GM12878 (cell line): ENCODE measurements at regions not wholly inside any gene's neighbourhood (a gene's known extent, or its start where the extent isn't known, plus 50 kb on each side); places are given as distances from the start of the nearest gene placed in this dataset.

Experiments used
- ATAC-seq: fragments of 200-7000 bp; cut with Tn5 transposase; 3 replicates; pipeline ENCODE4 v1.9.1; 2020; ENCODE audit warnings: mild to moderate bottlenecking, moderate library complexity
- BruUV-seq: library from RNA; stranded (reverse); fragments of 400-500 nt; replicated peaks from 2 replicates; lab custom pipeline; 2021; lab: Mats Ljungman, UMichigan
- CTCF ChIA-PET: fragments of 300-600 bp; sonication (Branson Sonifier 250); formaldehyde crosslinking; extraction: SDS; loops from one replicate; lab custom pipeline; 2021; ENCODE audit warnings: inconsistent platforms; lab: Yijun Ruan, JAX
- POLR2A ChIA-PET: fragments of 350-600 bp; formaldehyde crosslinking; extraction: SDS; loops from one replicate; lab custom pipeline; 2021; ENCODE audit warnings: inconsistent platforms; lab: Charles Lee
- RAD21 ChIA-PET: fragments of 300-600 bp; sonication (Branson Sonifier 250); formaldehyde crosslinking; loops from one replicate; lab custom pipeline; 2023; ENCODE audit warnings: antibody characterized with exemption; ENCODE audit not compliant: unreplicated experiment; lab: Charles Lee
- SMC1A ChIA-PET: fragments of 300-600 bp; sonication (Branson Sonifier 250); formaldehyde crosslinking; loops from one replicate; lab custom pipeline; 2023; ENCODE audit not compliant: unreplicated experiment, uncharacterized antibody; lab: Charles Lee
- DNase-seq: peaks from one replicate; pipeline ENCODE4 v3.0.0-alpha.2; 2011; ENCODE audit warnings: low read depth, low spot score
- FAIRE-seq: peaks from 3 replicates; lab custom pipeline; 2011; peaks lifted over from hg19 to GRCh38; lab: Jason Lieb, UNC
- H2AFZ ChIP-seq: 2 replicates; pipeline ENCODE4 v1.6.0; 2011; ENCODE audit warnings: low read depth, low read length, control low read depth; ENCODE audit not compliant: control insufficient read depth
- H3K27ac ChIP-seq: 2 replicates; pipeline ENCODE4 v1.5.1; 2011; ENCODE audit warnings: control low read depth; ENCODE audit not compliant: control insufficient read depth, insufficient read depth
- H3K27me3 ChIP-seq, 2 experiments: replicated peaks in 1 of 2; 2 replicates each; pipeline versions ENCODE4 v1.6.0 to v1.6.1; 2011; ENCODE audit warnings: low read length in 1 of 2; ENCODE audit not compliant: control insufficient read depth in 2 of 2, insufficient read depth in 2 of 2
- H3K36me3 ChIP-seq, 2 experiments: 2 replicates each; pipeline ENCODE4 v1.5.1; 2011; ENCODE audit warnings: low read length in 1 of 2; ENCODE audit not compliant: control insufficient read depth in 2 of 2, insufficient read depth in 2 of 2
- H3K4me1 ChIP-seq: 2 replicates; pipeline ENCODE4 v1.6.1; 2011; ENCODE audit warnings: mild to moderate bottlenecking, low read length, moderate library complexity, mixed read lengths; ENCODE audit not compliant: control insufficient read depth, insufficient read depth
- H3K4me2 ChIP-seq: 2 replicates; pipeline ENCODE4 v1.6.0; 2011; ENCODE audit warnings: control low read depth; ENCODE audit not compliant: control insufficient read depth, insufficient read depth
- H3K4me3 ChIP-seq: fragments of 200-600 bp; sonication (generic); 2 replicates; pipeline ENCODE4 v1.5.1; 2016
- H3K79me2 ChIP-seq: 2 replicates; pipeline ENCODE4 v1.6.0; 2011; ENCODE audit warnings: low read length; ENCODE audit not compliant: control insufficient read depth, insufficient read depth
- H3K9ac ChIP-seq: 2 replicates; pipeline ENCODE4 v1.8.0; 2011; ENCODE audit warnings: low read length, control low read depth, mixed read lengths; ENCODE audit not compliant: control insufficient read depth, insufficient read depth
- H3K9me3 ChIP-seq: replicated peaks from 3 replicates; pipeline ENCODE4 v1.5.1; 2011; ENCODE audit warnings: mild to moderate bottlenecking, low read length; ENCODE audit not compliant: control insufficient read depth, insufficient read depth
- H4K20me1 ChIP-seq: 2 replicates; pipeline ENCODE4 v1.6.0; 2011; ENCODE audit not compliant: control insufficient read depth, insufficient read depth
- ASH2L ChIP-seq: fragments of 300-600, 200-600 bp; sonication (generic); IDR thresholded peaks from 2 replicates; pipeline ENCODE4 v1.6.1; 2017; ENCODE audit warnings: low read depth, mild to moderate bottlenecking, borderline replicate concordance
- BHLHE40 ChIP-seq, 2 experiments: fragments of 450-650 bp in 1 of 2; IDR thresholded peaks; 2 replicates each; pipeline ENCODE4 v1.6.1; 2011 to 2017; ENCODE audit warnings: low read depth in 2 of 2, borderline replicate concordance in 1 of 2, improper control_type of control experiment in 1 of 2, low read length in 1 of 2, mild to moderate bottlenecking in 1 of 2
- CBX3 ChIP-seq: fragments of 200-600 bp; sonication (generic); IDR thresholded peaks from 2 replicates; pipeline ENCODE4 v1.6.1; 2016; ENCODE audit warnings: low read depth, borderline replicate concordance
- NBN ChIP-seq: fragments of 450-650 bp; IDR thresholded peaks from 2 replicates; pipeline ENCODE4 v1.6.1; 2016
- NR2F1 ChIP-seq: fragments of 450-650 bp; conservative IDR thresholded peaks from 2 replicates; pipeline ENCODE4 v1.6.1; 2017; ENCODE audit warnings: mild to moderate bottlenecking
- NRF1 ChIP-seq: conservative IDR thresholded peaks from 2 replicates; pipeline ENCODE4 v1.6.1; 2011; ENCODE audit warnings: mild to moderate bottlenecking, low read depth, low read length, improper control_type of control experiment
- SP1 ChIP-seq: IDR thresholded peaks from one replicate; pipeline ENCODE4 v1.6.1; 2011; ENCODE audit warnings: low read depth, low read length
- SREBF2 ChIP-seq: IDR thresholded peaks from 2 replicates; pipeline ENCODE4 v1.6.1; 2012; ENCODE audit warnings: mild to moderate bottlenecking, low read length
- ZBTB4 ChIP-seq: fragments of 450-650 bp; formaldehyde crosslinking; IDR thresholded peaks from 2 replicates; pipeline ENCODE4 v1.4.0; 2022; ENCODE audit warnings: mild to moderate bottlenecking, moderate library complexity
- ZNF384 ChIP-seq: IDR thresholded peaks from 2 replicates; pipeline ENCODE4 v1.6.1; 2012; ENCODE audit warnings: low read depth, mild to moderate bottlenecking, low read length, improper control_type of control experiment, borderline replicate concordance
- WGBS: methylation state at CpG from one replicate; pipeline ENCODE4 v1.1.6; 2016; ENCODE audit warnings: low lambda C conversion rate; ENCODE audit not compliant: insufficient replicate concordance, insufficient coverage; ENCODE audit errors: missing lambda C conversion rate; 5-methylcytosine and 5-hydroxymethylcytosine counted together
- in situ Hi-C: fragments of 300-500 bp; cut with MboI; formaldehyde crosslinking; loops from 9 replicates; pipeline ENCODE4 v1.14.3; 2018; ENCODE audit warnings: mixed read lengths
- intact Hi-C: fragments of 100-400 bp; cut with micrococcal nuclease; formaldehyde crosslinking; loops from one replicate; pipeline ENCODE4 v1.14.2; 2022; ENCODE audit not compliant: unreplicated experiment

DNA sequence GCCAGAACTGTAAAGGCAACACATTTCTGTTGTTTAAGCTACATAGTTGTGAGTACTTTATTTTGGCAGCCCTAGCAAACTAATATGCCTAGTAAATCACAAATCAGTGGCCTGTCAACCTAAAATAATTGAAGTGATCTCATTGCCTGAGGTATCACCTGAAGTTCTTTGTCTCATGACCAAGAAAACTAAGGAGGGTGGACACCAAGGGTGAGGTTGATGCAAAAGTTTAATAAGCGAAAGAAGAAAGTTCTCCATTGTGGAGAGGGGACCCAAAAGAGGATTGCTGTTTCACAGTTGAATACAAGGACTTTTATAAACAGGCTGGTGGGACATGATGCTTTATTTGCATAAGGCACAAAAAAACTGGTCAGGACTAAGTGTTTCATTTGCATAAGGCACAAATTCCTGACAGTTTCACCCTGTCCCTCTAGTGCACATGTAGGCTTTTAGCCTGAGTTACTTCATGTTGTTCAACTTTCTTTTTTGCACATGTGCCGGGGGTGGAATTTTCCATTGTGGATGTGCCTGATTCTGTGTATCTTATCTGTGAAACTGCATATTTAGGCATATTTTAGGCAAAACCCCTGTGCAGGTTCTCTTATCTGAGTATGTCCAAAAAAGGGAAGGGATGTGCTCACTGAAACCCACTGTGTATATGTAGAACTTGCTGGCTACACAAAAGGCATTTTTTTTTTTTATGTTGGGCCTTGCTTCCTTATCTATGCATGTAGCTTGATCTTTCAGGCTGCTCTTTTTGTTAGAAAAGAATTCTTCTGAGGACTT is 108.6 kb upstream of the RAI14 start:
- H3K9me3 ChIP-seq: no peaks in the 10 kb centered on the region; the same call in 1 of the 3 replicates
- H2AFZ ChIP-seq: no peak overlapping the region
- no peaks in the 10 kb centered on the region for H3K36me3 ChIP-seq
- H3K27me3 ChIP-seq: no peaks in the 10 kb centered on the region
- H3K27ac ChIP-seq: no peak overlapping the region
- H3K79me2 ChIP-seq: no peaks in the 10 kb centered on the region
- no peaks in the 10 kb centered on the region for H3K4me1 ChIP-seq
- H4K20me1 ChIP-seq: no peaks in the 10 kb centered on the region
- ATAC-seq: no peak
- no TSS peak for BruUV-seq
- TF ChIP-seq ZBTB4 (CRISPR knock-in tag): no peak
- no peak for TF ChIP-seq ASH2L
- no peak for TF ChIP-seq SREBF2
- no peak for TF ChIP-seq CBX3
- no peak for TF ChIP-seq NBN
- TF ChIP-seq ZNF384: no peak
- TF ChIP-seq SP1: no peak
- TF ChIP-seq NRF1: no peak
- TF ChIP-seq NR2F1: no peak
- no peak for TF ChIP-seq BHLHE40 (IDR thresholded peaks at IDR 0.05; ENCODE audit: borderline replicate concordance in 1 of 2, low read depth in 2 of 2, low read length in 1 of 2)
- 43% methylated on average over 2 of the region's 2 CpGs for WGBS
- no peak for DNase-seq
- ChIA-PET SMC1A (no interaction called here), CTCF (interaction anchor here (1.1 kb wide), 1 partner anchor 73 kb away, joined by 3 read pairs; no protein-coding TSS in a partner anchor), POLR2A (no interaction called here), RAD21 (no interaction called here)
- no peak overlapping the region for H3K4me3 ChIP-seq
- H3K4me2 ChIP-seq: no peak overlapping the region
- in situ Hi-C loops (no loop called here), intact Hi-C loops (no loop called here)
- FAIRE-seq: no peak
- no peak overlapping the region for H3K9ac ChIP-seq
